SK-N-SH treated with all-trans-retinoic acid at 6 μM for 48 hours (cell line): ENCODE measurements at regions not wholly inside any gene's neighbourhood (a gene's known extent, or its start where the extent isn't known, plus 50 kb on each side); places are given as distances from the start of the nearest gene placed in this dataset.

Experiments used
- ARNTL ChIP-seq: fragments of 450-650 bp; formaldehyde crosslinking; IDR thresholded peaks from 2 replicates; pipeline ENCODE4 v1.5.0; 2020; ENCODE audit warnings: low read depth, mild to moderate bottlenecking, moderate library complexity, borderline replicate concordance
- BACH2 ChIP-seq: fragments of 250-450 bp; sonication (Bioruptor Pico); IDR thresholded peaks from 2 replicates; pipeline ENCODE4 v1.9.0; 2021; ENCODE audit warnings: mild to moderate bottlenecking, borderline replicate concordance
- GLIS3 ChIP-seq: fragments of 250-450 bp; sonication (Bioruptor Pico); IDR thresholded peaks from 2 replicates; pipeline ENCODE4 v1.5.0; 2020; ENCODE audit warnings: mild to moderate bottlenecking, moderate library complexity
- OSR1 ChIP-seq: fragments of 250-450 bp; sonication (Bioruptor Pico); IDR thresholded peaks from 2 replicates; pipeline ENCODE4 v1.8.0; 2022; ENCODE audit warnings: moderate library complexity, mild to moderate bottlenecking, inconsistent platforms
- RARB ChIP-seq: fragments of 250-450 bp; sonication (Bioruptor Pico); IDR thresholded peaks from 2 replicates; pipeline ENCODE4 v1.8.0; 2021; ENCODE audit warnings: mild to moderate bottlenecking, moderate library complexity
- ZC3H10 ChIP-seq: fragments of 250-450 bp; sonication (Bioruptor Pico); IDR thresholded peaks from 2 replicates; pipeline ENCODE4 v1.5.1; 2021; ENCODE audit warnings: mild to moderate bottlenecking, moderate library complexity
- TF ChIP-seq, protein P1 (sequence below): fragments of 250-450 bp; sonication (Bioruptor Pico); IDR thresholded peaks from 2 replicates; pipeline ENCODE4 v1.8.0; 2020; ENCODE audit warnings: mild to moderate bottlenecking, moderate library complexity, borderline replicate concordance

DNA sequence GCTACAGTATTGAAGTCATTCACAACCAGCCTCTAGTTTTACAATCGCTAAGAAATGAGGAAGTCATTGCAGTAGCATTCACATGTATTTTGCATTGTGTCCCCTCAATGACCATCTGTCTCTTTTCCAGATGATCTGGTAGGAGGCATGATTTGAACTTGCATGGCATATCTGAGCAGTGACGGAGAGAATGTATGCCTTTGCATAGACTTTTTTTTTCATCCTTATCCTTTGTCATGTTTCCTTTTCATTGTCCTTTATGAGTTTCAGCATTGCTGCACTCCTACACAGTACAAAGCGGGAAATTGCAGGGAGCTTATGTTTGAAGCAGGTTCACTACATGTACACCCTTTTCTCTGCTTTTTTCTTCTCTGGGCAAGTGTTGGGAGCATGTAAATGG, 516.4 kb upstream of the GRIA3 start:
- TF ChIP-seq RARB (CRISPR knock-in tag) (no peak), GLIS3 (no peak), ARNTL (no peak), BACH2 (CRISPR knock-in tag) (no peak), ZC3H10 (no peak), OSR1 (no peak)
- TF ChIP-seq, protein P1, sequence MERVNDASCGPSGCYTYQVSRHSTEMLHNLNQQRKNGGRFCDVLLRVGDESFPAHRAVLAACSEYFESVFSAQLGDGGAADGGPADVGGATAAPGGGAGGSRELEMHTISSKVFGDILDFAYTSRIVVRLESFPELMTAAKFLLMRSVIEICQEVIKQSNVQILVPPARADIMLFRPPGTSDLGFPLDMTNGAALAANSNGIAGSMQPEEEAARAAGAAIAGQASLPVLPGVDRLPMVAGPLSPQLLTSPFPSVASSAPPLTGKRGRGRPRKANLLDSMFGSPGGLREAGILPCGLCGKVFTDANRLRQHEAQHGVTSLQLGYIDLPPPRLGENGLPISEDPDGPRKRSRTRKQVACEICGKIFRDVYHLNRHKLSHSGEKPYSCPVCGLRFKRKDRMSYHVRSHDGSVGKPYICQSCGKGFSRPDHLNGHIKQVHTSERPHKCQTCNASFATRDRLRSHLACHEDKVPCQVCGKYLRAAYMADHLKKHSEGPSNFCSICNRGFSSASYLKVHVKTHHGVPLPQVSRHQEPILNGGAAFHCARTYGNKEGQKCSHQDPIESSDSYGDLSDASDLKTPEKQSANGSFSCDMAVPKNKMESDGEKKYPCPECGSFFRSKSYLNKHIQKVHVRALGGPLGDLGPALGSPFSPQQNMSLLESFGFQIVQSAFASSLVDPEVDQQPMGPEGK = no peak
